ENCODE measurements at regions not wholly inside any gene's neighbourhood (a gene's known extent, or its start where the extent isn't known, plus 50 kb on each side); places are given as distances from the start of the nearest gene placed in this dataset.

GRCh38 chr16:73746554-73746953 lies 550.1 kb upstream of the PSMD7 start:
- no peak for FAIRE-seq
- Histone ChIP-seq H3K9me3 (ENCODE audit: control insufficient read depth, low read depth, low read length) (no peaks in the 10 kb centered on the region), H3K4me2 (ENCODE audit: control insufficient read depth, extremely low read depth, insufficient read depth, low read depth, low read length) (no peak overlapping the region), H3K9ac (ENCODE audit: control insufficient read depth, extremely low read depth, insufficient read depth, low read length) (no peak overlapping the region), H2AFZ (ENCODE audit: control insufficient read depth, low read length) (no peak overlapping the region), H3K36me3 (ENCODE audit: control insufficient read depth in 2 of 2, extremely low read depth in 1 of 2, insufficient read depth in 2 of 2, low read length in 2 of 2) (no peaks in the 10 kb centered on the region), H4K20me1 (ENCODE audit: control insufficient read depth, extremely low read depth, insufficient read depth, low read length) (no peaks in the 10 kb centered on the region), H3K27me3 (ENCODE audit: control insufficient read depth, extremely low read depth, insufficient read depth, low read length) (no peaks in the 10 kb centered on the region), H3K9me1 (ENCODE audit: control insufficient read depth, extremely low read depth, insufficient read depth, low read length) (no peaks in the 10 kb centered on the region), H3K4me1 (ENCODE audit: control insufficient read depth, extremely low read depth, insufficient read depth, low read length) (no peaks in the 10 kb centered on the region), H3K4me3 (ENCODE audit: control insufficient read depth in 2 of 3, extremely low read depth in 1 of 3, insufficient read depth in 2 of 3, low read depth in 1 of 3, low read length in 3 of 3) (no peak overlapping the region), H3K79me2 (ENCODE audit: control insufficient read depth, insufficient read depth, low read length) (no peaks in the 10 kb centered on the region), H3K27ac (ENCODE audit: control insufficient read depth, insufficient read depth, low read length) (no peak overlapping the region)
- no peak for DNase-seq (ENCODE audit: low read depth, low spot score)
- dilution Hi-C loops (cut with MboI; ENCODE audit: extremely low pct_ligation_motif_present, low sequenced_read_pairs), result no loop called here
- no peak for TF ChIP-seq CTCF (optimal IDR thresholded peaks at IDR 0.05 in 1 of 3, IDR thresholded peaks at IDR 0.05 in 1 of 3, conservative IDR thresholded peaks at IDR 0.05 in 1 of 3; ENCODE audit: extremely low read depth in 1 of 3, insufficient read depth in 2 of 3, low read length in 3 of 3)
- TF ChIP-seq EZH2 (IDR thresholded peaks at IDR 0.05; ENCODE audit: low read length), result no peak

GRCh38 chr16:73743665-73744496 lies 552.7 kb upstream of the PSMD7 start:
- H2AFZ ChIP-seq (ENCODE audit: control insufficient read depth, low read length), result no peak overlapping the region
- H4K20me1 ChIP-seq (ENCODE audit: control insufficient read depth, extremely low read depth, insufficient read depth, low read length), result no peaks in the 10 kb centered on the region
- no peaks in the 10 kb centered on the region for H3K9me1 ChIP-seq (ENCODE audit: control insufficient read depth, extremely low read depth, insufficient read depth, low read length)
- no peak for TF ChIP-seq EZH2 (IDR thresholded peaks at IDR 0.05; ENCODE audit: low read length)
- peak in 1 of 3 experiments; percentile 29 for TF ChIP-seq CTCF (optimal IDR thresholded peaks at IDR 0.05 in 1 of 3, IDR thresholded peaks at IDR 0.05 in 1 of 3, conservative IDR thresholded peaks at IDR 0.05 in 1 of 3; ENCODE audit: extremely low read depth in 1 of 3, insufficient read depth in 2 of 3, low read length in 3 of 3)
- FAIRE-seq (no peak), DNase-seq (ENCODE audit: low read depth, low spot score) (no peak)
- no peaks in the 10 kb centered on the region for H3K36me3 ChIP-seq (ENCODE audit: control insufficient read depth in 2 of 2, extremely low read depth in 1 of 2, insufficient read depth in 2 of 2, low read length in 2 of 2)
- no peak overlapping the region for H3K9ac ChIP-seq (ENCODE audit: control insufficient read depth, extremely low read depth, insufficient read depth, low read length)
- peaks cover 6% of the 10 kb centered on the region for H3K4me1 ChIP-seq (ENCODE audit: control insufficient read depth, extremely low read depth, insufficient read depth, low read length)
- H3K79me2 ChIP-seq (ENCODE audit: control insufficient read depth, insufficient read depth, low read length), result no peaks in the 10 kb centered on the region
- no peaks in the 10 kb centered on the region for H3K27me3 ChIP-seq (ENCODE audit: control insufficient read depth, extremely low read depth, insufficient read depth, low read length)
- H3K4me2 ChIP-seq (ENCODE audit: control insufficient read depth, extremely low read depth, insufficient read depth, low read depth, low read length), result no peak overlapping the region
- no peak overlapping the region for H3K4me3 ChIP-seq (ENCODE audit: control insufficient read depth in 2 of 3, extremely low read depth in 1 of 3, insufficient read depth in 2 of 3, low read depth in 1 of 3, low read length in 3 of 3)
- H3K9me3 ChIP-seq (ENCODE audit: control insufficient read depth, low read depth, low read length), result no peaks in the 10 kb centered on the region
- dilution Hi-C loops (cut with MboI; ENCODE audit: extremely low pct_ligation_motif_present, low sequenced_read_pairs), result no loop called here
- H3K27ac ChIP-seq (ENCODE audit: control insufficient read depth, insufficient read depth, low read length), result no peak overlapping the region

Measured in keratinocyte (primary cell).